ENCODE measurements at regions not wholly inside any gene's neighbourhood (a gene's known extent, or its start where the extent isn't known, plus 50 kb on each side); places are given as distances from the start of the nearest gene placed in this dataset.

GRCh38 chr2:228642861-228643260 lies 461.4 kb upstream of the SPHKAP start:
- Histone ChIP-seq H3K36me3 (no peaks in the 10 kb centered on the region), H3K9ac (ENCODE audit: low read depth in 2 of 2, low read length in 2 of 2) (no peak overlapping the region), H3K4me3 (no peak overlapping the region), H3K4me1 (no peaks in the 10 kb centered on the region), H3K9me3 (no peaks in the 10 kb centered on the region), H3K27ac (no peak overlapping the region), H3K27me3 (no peaks in the 10 kb centered on the region)
- intact Hi-C loops (cut with DNase I) = no loop called here
- DNase-seq = no peak
- no peak for TF ChIP-seq CTCF (IDR thresholded peaks at IDR 0.05)

- H3K27me3 ChIP-seq = no peaks in the 10 kb centered on the region
- TF ChIP-seq CTCF (IDR thresholded peaks at IDR 0.05) = no peak
- no peak for DNase-seq
- intact Hi-C loops (cut with DNase I) = no loop called here
- H3K9ac ChIP-seq (ENCODE audit: low read depth in 2 of 2, low read length in 2 of 2) = no peak overlapping the region
- H3K4me1 ChIP-seq = no peaks in the 10 kb centered on the region
- no peak overlapping the region for H3K4me3 ChIP-seq
- H3K27ac ChIP-seq = no peak overlapping the region
- H3K9me3 ChIP-seq = no peaks in the 10 kb centered on the region
- H3K36me3 ChIP-seq = no peaks in the 10 kb centered on the region
Measured at GRCh38 chr2:228630786-228631185, 449.3 kb upstream of the SPHKAP start.

DNA sequence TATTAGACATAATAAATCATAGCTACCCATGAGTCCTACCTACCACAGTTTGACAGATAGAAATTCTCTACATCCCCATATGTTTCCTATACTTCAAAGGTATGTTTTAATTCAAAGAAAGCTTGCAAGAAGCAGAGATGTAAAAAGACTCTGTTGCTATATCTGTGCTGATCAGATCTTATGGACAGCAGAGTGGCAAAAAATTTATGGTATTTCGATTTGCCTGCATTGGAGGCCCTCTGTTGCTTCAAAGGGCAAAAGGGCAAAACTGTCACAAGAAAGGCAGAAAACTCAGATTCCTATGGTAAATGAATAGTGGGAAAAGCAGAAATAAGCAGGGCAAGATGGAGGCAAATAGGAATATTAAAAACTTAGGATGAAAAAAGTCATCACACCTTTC lies 447.8 kb upstream of the SPHKAP start:
- no peak overlapping the region for H3K9ac ChIP-seq (ENCODE audit: low read depth in 2 of 2, low read length in 2 of 2)
- H3K27ac ChIP-seq = no peak overlapping the region
- no peaks in the 10 kb centered on the region for H3K4me1 ChIP-seq
- DNase-seq = no peak
- no peak overlapping the region for H3K4me3 ChIP-seq
- H3K36me3 ChIP-seq = no peaks in the 10 kb centered on the region
- intact Hi-C loops (cut with DNase I) = no loop called here
- no peaks in the 10 kb centered on the region for H3K9me3 ChIP-seq
- H3K27me3 ChIP-seq = no peaks in the 10 kb centered on the region
- no peak for TF ChIP-seq CTCF (IDR thresholded peaks at IDR 0.05)

DNA sequence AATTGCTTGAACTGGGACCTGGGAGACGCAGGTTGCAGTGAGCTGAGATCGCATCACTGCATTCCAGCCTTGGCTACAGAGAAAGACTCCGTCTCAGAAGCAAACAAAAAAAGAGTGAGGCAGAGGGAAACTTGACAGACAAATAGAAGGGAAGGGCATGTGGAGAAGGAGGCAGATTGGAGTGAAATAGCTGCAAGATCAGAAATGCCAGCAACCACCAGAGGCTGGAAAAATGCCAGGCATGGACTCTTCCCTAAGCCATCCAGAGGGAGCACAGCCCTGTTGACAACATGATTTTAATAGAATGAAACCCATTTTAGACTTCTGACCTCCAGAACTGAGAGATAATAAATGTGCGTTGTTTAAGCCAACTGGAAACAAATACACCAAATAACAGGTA lies 447.2 kb upstream of the SPHKAP start:
- Histone ChIP-seq H3K36me3 (no peaks in the 10 kb centered on the region), H3K9me3 (no peaks in the 10 kb centered on the region), H3K9ac (ENCODE audit: low read depth in 2 of 2, low read length in 2 of 2) (no peak overlapping the region), H3K4me1 (no peaks in the 10 kb centered on the region), H3K27ac (no peak overlapping the region), H3K4me3 (no peak overlapping the region), H3K27me3 (no peaks in the 10 kb centered on the region)
- no peak for TF ChIP-seq CTCF (IDR thresholded peaks at IDR 0.05)
- intact Hi-C loops (cut with DNase I) = no loop called here
- no peak for DNase-seq

DNA sequence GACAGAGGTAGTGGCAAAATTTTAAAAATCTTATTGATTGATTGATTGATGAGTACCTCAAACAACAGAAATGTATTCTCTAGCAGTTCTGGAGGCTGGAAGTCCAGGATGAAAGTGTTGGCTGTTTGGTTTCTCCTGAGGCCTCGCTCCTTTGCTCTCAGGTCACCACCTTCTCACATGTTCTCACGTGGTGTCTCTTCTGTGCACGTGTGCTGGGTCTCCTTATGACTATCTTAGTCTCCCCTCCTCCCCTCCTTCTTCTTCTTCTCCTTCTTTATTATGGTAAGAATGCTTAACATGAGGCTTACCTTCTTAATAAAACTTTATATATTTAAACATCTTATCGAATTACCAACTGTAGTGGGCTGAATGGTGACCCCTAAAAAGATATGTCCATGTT lies 446.0 kb upstream of the SPHKAP start:
- H3K4me3 ChIP-seq = no peak overlapping the region
- H3K9me3 ChIP-seq = no peaks in the 10 kb centered on the region
- H3K27me3 ChIP-seq = no peaks in the 10 kb centered on the region
- H3K27ac ChIP-seq = no peak overlapping the region
- H3K4me1 ChIP-seq = no peaks in the 10 kb centered on the region
- no peak for TF ChIP-seq CTCF (IDR thresholded peaks at IDR 0.05)
- intact Hi-C loops (cut with DNase I) = no loop called here
- no peaks in the 10 kb centered on the region for H3K36me3 ChIP-seq
- no peak overlapping the region for H3K9ac ChIP-seq (ENCODE audit: low read depth in 2 of 2, low read length in 2 of 2)
- DNase-seq = no peak

DNA sequence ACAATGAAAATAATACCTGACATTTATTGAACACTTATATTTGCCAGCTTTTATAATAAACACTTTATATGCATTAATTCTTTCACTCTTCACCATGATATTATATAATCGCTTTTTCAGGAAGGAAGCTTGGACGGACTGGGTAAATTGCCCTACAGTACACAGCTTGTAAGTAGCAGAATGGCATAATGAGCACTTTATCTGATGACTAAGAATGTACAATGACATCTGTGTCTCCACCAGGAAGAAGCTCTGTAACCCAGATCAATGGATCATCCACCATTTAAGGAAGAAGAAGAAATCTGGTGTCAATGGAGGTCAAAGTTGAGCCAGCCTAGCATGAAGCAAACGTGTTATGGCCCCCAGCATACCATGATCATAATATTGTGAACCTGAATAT lies 444.0 kb upstream of the SPHKAP start:
- Histone ChIP-seq H3K4me3 (no peak overlapping the region), H3K27ac (no peak overlapping the region), H3K27me3 (no peaks in the 10 kb centered on the region), H3K9me3 (no peaks in the 10 kb centered on the region), H3K9ac (ENCODE audit: low read depth in 2 of 2, low read length in 2 of 2) (no peak overlapping the region), H3K4me1 (no peaks in the 10 kb centered on the region), H3K36me3 (no peaks in the 10 kb centered on the region)
- intact Hi-C loops (cut with DNase I) = no loop called here
- TF ChIP-seq CTCF (IDR thresholded peaks at IDR 0.05) = no peak
- DNase-seq = no peak
